K562 (cell line): ENCODE measurements at regions not wholly inside any gene's neighbourhood (a gene's known extent, or its start where the extent isn't known, plus 50 kb on each side); places are given as distances from the start of the nearest gene placed in this dataset.

ENCODE experiments used
- ATAC-seq: fragments of 200-7000 bp; cut with Tn5 transposase; 3 replicates; pipeline ENCODE4 v1.9.1; 2020; ENCODE audit warnings: moderate library complexity
- BruUV-seq: library from RNA; stranded (reverse); fragments of 400-500 nt; replicated peaks from 2 replicates; lab custom pipeline; 2021; lab: Mats Ljungman, UMichigan
- CTCF ChIA-PET: fragments of 300-600 bp; formaldehyde crosslinking; extraction: SDS; loops from one replicate; lab custom pipeline; 2021; ENCODE audit warnings: low intra/inter-chr PET ratio; lab: Yijun Ruan, JAX
- POLR2A ChIA-PET: fragments of 300-600, 350-650 bp; sonication (Branson Sonifier 250); formaldehyde crosslinking; extraction: SDS; loops from one replicate; lab custom pipeline; 2021; ENCODE audit warnings: antibody characterized with exemption, inconsistent platforms; lab: Yijun Ruan, JAX
- DNase-seq, 4 experiments: peaks; one replicate each; pipeline versions ENCODE4 v3.0.0 to v3.0.0-alpha.2; 2011 to 2018; ENCODE audit warnings: low spot score in 3 of 4, mixed read lengths in 3 of 4; ENCODE audit errors: extremely low read depth in 1 of 4
- FAIRE-seq: peaks from 2 replicates; lab custom pipeline; 2011; peaks lifted over from hg19 to GRCh38; lab: Jason Lieb, UNC
- H2AFZ ChIP-seq: 2 replicates; pipeline ENCODE4 v1.6.0; 2011; ENCODE audit warnings: low read depth, low read length, control low read depth, inconsistent platforms
- H3K27ac ChIP-seq: fragments of 200-600 bp; 3 replicates; pipeline ENCODE4 v1.8.0; 2011; ENCODE audit warnings: low read depth, mild to moderate bottlenecking, control low read depth, inconsistent platforms, low read length, moderate library complexity, mixed read lengths; ENCODE audit errors: extremely low read depth
- H3K27me3 ChIP-seq, 2 experiments: fragments of 300-600 bp in 1 of 2; 2 replicates in 1 of 2; 3 replicates in 1 of 2; pipeline versions ENCODE4 v1.6.0 to v1.8.0; 2011; ENCODE audit warnings: inconsistent platforms in 2 of 2, low read length in 2 of 2, mild to moderate bottlenecking in 1 of 2, mixed read lengths in 1 of 2, moderate library complexity in 1 of 2; ENCODE audit not compliant: control insufficient read depth in 2 of 2, insufficient read depth in 2 of 2
- H3K36me3 ChIP-seq: fragments of 300-600 bp; 3 replicates; pipeline ENCODE4 v1.8.0; 2011; ENCODE audit warnings: mild to moderate bottlenecking, low read length, inconsistent platforms; ENCODE audit not compliant: control insufficient read depth, insufficient read depth
- H3K4me1 ChIP-seq, 2 experiments: fragments of 200-600 bp in 1 of 2; replicated peaks in 1 of 2; 2 replicates in 1 of 2; 3 replicates in 1 of 2; pipeline versions ENCODE4 v1.5.1 to v1.8.0; 2011; ENCODE audit warnings: inconsistent platforms in 2 of 2, low read length in 2 of 2, mild to moderate bottlenecking in 1 of 2, mixed read lengths in 1 of 2, moderate library complexity in 1 of 2; ENCODE audit not compliant: control insufficient read depth in 2 of 2, insufficient read depth in 2 of 2
- H3K4me2 ChIP-seq: 2 replicates; pipeline ENCODE4 v1.6.1; 2011; ENCODE audit warnings: low read length, control low read depth, inconsistent platforms, mixed read lengths; ENCODE audit not compliant: insufficient read depth
- H3K4me3 ChIP-seq: fragments of 200-600 bp; sonication (generic), shearing (Covaris generic); 2 replicates; pipeline ENCODE4 v1.5.1; 2016; ENCODE audit warnings: control low read depth, inconsistent platforms
- H3K79me2 ChIP-seq: fragments of 200-600 bp; 3 replicates; pipeline ENCODE4 v1.8.0; 2011; ENCODE audit warnings: low read length, inconsistent platforms; ENCODE audit not compliant: control insufficient read depth, insufficient read depth
- H3K9ac ChIP-seq, 2 experiments: 2 replicates each; pipeline versions ENCODE4 v1.6.0 to v1.6.1; 2011; ENCODE audit warnings: low read depth in 2 of 2, low read length in 2 of 2, control low read depth in 1 of 2, inconsistent platforms in 1 of 2, mild to moderate bottlenecking in 1 of 2, mixed read lengths in 1 of 2; ENCODE audit not compliant: insufficient read depth in 1 of 2
- H3K9me1 ChIP-seq: one replicate; pipeline ENCODE4 v1.6.0; 2011; ENCODE audit warnings: inconsistent platforms, mild to moderate bottlenecking, low read length, moderate library complexity; ENCODE audit not compliant: control insufficient read depth, insufficient read depth
- H3K9me3 ChIP-seq: replicated peaks from 2 replicates; pipeline ENCODE4 v1.5.1; 2011; ENCODE audit warnings: low read depth, low read length, inconsistent platforms; ENCODE audit not compliant: control insufficient read depth, insufficient read depth
- H4K20me1 ChIP-seq: replicated peaks from 2 replicates; pipeline ENCODE4 v1.6.1; 2011; ENCODE audit warnings: low read length, inconsistent platforms, mixed read lengths; ENCODE audit not compliant: control insufficient read depth, insufficient read depth
- CBX2 ChIP-seq: fragments of 200-600 bp; sonication (generic); IDR thresholded peaks from one replicate; pipeline ENCODE4 v1.6.1; 2012; ENCODE audit warnings: mild to moderate bottlenecking, low read length, inconsistent platforms; ENCODE audit not compliant: insufficient read depth, poor library complexity, severe bottlenecking
- CBX5 ChIP-seq: IDR thresholded peaks from 2 replicates; pipeline ENCODE4 v1.6.1; 2014; ENCODE audit warnings: low read depth, borderline replicate concordance
- ERF ChIP-seq: fragments of 450-650 bp; formaldehyde crosslinking; IDR thresholded peaks from 2 replicates; pipeline ENCODE4 v1.4.0; 2020; ENCODE audit warnings: mild to moderate bottlenecking, mixed read lengths
- MCM5 ChIP-seq: fragments of 450-650 bp; IDR thresholded peaks from 2 replicates; pipeline ENCODE4 v1.6.1; 2016; ENCODE audit warnings: low read depth
- MEIS2 ChIP-seq: fragments of 450-650 bp; IDR thresholded peaks from 2 replicates; pipeline ENCODE4 v1.6.1; 2014; ENCODE audit warnings: mild to moderate bottlenecking; ENCODE audit not compliant: partially characterized antibody
- SMARCA4 ChIP-seq: fragments of 450-650 bp; IDR thresholded peaks from 2 replicates; pipeline ENCODE4 v1.6.1; 2016
- SRSF3 ChIP-seq: fragments of 200-400 bp; formaldehyde crosslinking; IDR thresholded peaks from 2 replicates; pipeline ENCODE4 v1.6.1; 2016; ENCODE audit warnings: mild to moderate bottlenecking, low read length, moderate library complexity; ENCODE audit not compliant: insufficient read depth
- TEAD1 ChIP-seq, 2 experiments: fragments of 450-650 bp in 1 of 2; sonication (generic) in 1 of 2; formaldehyde crosslinking; IDR thresholded peaks; 2 replicates each; pipeline versions ENCODE4 v1.4.0 to v1.8.0; 2020 to 2022; ENCODE audit warnings: mild to moderate bottlenecking in 2 of 2, missing genetic modification reagents in 1 of 2
- WGBS: fragments of 100-300 bp; shearing (Covaris generic); methylation state at CpG from one replicate; pipeline ENCODE4 v1.1.6; 2016; ENCODE audit warnings: low coverage, mixed read lengths; ENCODE audit not compliant: insufficient coverage; ENCODE audit errors: missing lambda C conversion rate; 5-methylcytosine and 5-hydroxymethylcytosine counted together
- in situ Hi-C: fragments of 300-500 bp; cut with MboI; formaldehyde crosslinking; loops from 4 replicates; pipeline ENCODE4 v1.15.0; 2018; ENCODE audit warnings: inconsistent platforms, mixed read lengths
- intact Hi-C: fragments of 100-400 bp; cut with micrococcal nuclease; formaldehyde crosslinking; loops from 2 replicates; pipeline ENCODE4 v1.14.2; 2022
- TF ChIP-seq, protein P1 (sequence below), 3 experiments: IDR thresholded peaks in 2 of 3; conservative IDR thresholded peaks in 1 of 3; 2 replicates each; pipeline ENCODE4 v1.5.1; 2011 to 2012; ENCODE audit warnings: low read length in 3 of 3, mild to moderate bottlenecking in 3 of 3, control low read depth in 2 of 3, improper control_type of control experiment in 1 of 3, inconsistent platforms in 1 of 3, low read depth in 1 of 3, mixed read lengths in 1 of 3, moderate library complexity in 1 of 3; ENCODE audit not compliant: insufficient read depth in 2 of 3
- TF ChIP-seq, protein P2 (sequence below): fragments of 450-650 bp; IDR thresholded peaks from 2 replicates; pipeline ENCODE4 v1.6.1; 2016; ENCODE audit warnings: low read depth

DNA sequence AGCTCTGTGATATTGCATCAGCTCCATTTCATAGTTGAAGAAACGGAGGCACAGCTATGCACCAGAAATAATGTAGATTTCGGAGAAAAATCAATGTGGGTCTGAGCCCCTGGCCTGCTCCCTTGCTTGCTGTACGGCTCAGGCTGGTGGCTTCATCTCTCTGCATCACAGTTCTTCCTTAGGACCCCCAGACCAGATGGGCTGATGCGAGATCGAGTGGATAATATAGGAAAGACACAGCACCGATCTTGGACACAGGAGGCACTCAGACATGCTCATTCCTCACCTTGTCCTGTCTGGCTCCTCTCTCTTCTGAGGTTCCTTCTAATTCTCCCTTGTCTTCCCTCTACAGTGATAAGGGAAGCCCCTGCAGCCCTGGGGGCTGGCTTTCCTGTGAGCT, 365.9 kb upstream of the ZMIZ1 start:
- Histone ChIP-seq H3K9me1 (no peaks in the 10 kb centered on the region), H3K27ac (no peak overlapping the region), H2AFZ (no peak overlapping the region), H3K79me2 (no peaks in the 10 kb centered on the region), H3K9me3 (no peaks in the 10 kb centered on the region), H3K4me2 (no peak overlapping the region), H3K9ac (no peak overlapping the region), H3K4me3 (no peak overlapping the region), H3K4me1 (no peaks in the 10 kb centered on the region), H4K20me1 (0 out of 2 replicates have a peak, but pooled peaks cover 3% of the 10 kb centered on the region), H3K36me3 (no peaks in the 10 kb centered on the region), H3K27me3 (peaks cover 18 to 42% of the 10 kb centered on the region in 2 experiments)
- intact Hi-C loops = no loop called here
- POLR2A ChIA-PET = interaction anchor here (0.7 to 1.3 kb wide), 4 partner anchors 9 to 738 kb away, joined by 3 to 6 read pairs (median 3); no protein-coding TSS in a partner anchor
- in situ Hi-C loops = no loop called here
- ATAC-seq = no peak
- FAIRE-seq = no peak
- 0% methylated on average over 6 of the region's 6 CpGs for WGBS
- CTCF ChIA-PET = no interaction called here
- BruUV-seq = no TSS peak
- no peak for DNase-seq
- TF ChIP-seq, protein P1, sequence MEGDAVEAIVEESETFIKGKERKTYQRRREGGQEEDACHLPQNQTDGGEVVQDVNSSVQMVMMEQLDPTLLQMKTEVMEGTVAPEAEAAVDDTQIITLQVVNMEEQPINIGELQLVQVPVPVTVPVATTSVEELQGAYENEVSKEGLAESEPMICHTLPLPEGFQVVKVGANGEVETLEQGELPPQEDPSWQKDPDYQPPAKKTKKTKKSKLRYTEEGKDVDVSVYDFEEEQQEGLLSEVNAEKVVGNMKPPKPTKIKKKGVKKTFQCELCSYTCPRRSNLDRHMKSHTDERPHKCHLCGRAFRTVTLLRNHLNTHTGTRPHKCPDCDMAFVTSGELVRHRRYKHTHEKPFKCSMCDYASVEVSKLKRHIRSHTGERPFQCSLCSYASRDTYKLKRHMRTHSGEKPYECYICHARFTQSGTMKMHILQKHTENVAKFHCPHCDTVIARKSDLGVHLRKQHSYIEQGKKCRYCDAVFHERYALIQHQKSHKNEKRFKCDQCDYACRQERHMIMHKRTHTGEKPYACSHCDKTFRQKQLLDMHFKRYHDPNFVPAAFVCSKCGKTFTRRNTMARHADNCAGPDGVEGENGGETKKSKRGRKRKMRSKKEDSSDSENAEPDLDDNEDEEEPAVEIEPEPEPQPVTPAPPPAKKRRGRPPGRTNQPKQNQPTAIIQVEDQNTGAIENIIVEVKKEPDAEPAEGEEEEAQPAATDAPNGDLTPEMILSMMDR (IDR thresholded peaks at IDR 0.05 in 2 of 3, conservative IDR thresholded peaks at IDR 0.05 in 1 of 3; ENCODE audit: insufficient read depth in 2 of 3, low read depth in 1 of 3, low read length in 3 of 3) = no peak
- TF ChIP-seq ERF (CRISPR knock-in tag) (no peak), MCM5 (no peak), SMARCA4 (no peak), CBX5 (no peak), TEAD1 (CRISPR knock-in tag; IDR thresholded peaks at IDR 0.05) (no peak), CBX2 (no peak), SRSF3 (no peak), MEIS2 (no peak)
- TF ChIP-seq, protein P2, sequence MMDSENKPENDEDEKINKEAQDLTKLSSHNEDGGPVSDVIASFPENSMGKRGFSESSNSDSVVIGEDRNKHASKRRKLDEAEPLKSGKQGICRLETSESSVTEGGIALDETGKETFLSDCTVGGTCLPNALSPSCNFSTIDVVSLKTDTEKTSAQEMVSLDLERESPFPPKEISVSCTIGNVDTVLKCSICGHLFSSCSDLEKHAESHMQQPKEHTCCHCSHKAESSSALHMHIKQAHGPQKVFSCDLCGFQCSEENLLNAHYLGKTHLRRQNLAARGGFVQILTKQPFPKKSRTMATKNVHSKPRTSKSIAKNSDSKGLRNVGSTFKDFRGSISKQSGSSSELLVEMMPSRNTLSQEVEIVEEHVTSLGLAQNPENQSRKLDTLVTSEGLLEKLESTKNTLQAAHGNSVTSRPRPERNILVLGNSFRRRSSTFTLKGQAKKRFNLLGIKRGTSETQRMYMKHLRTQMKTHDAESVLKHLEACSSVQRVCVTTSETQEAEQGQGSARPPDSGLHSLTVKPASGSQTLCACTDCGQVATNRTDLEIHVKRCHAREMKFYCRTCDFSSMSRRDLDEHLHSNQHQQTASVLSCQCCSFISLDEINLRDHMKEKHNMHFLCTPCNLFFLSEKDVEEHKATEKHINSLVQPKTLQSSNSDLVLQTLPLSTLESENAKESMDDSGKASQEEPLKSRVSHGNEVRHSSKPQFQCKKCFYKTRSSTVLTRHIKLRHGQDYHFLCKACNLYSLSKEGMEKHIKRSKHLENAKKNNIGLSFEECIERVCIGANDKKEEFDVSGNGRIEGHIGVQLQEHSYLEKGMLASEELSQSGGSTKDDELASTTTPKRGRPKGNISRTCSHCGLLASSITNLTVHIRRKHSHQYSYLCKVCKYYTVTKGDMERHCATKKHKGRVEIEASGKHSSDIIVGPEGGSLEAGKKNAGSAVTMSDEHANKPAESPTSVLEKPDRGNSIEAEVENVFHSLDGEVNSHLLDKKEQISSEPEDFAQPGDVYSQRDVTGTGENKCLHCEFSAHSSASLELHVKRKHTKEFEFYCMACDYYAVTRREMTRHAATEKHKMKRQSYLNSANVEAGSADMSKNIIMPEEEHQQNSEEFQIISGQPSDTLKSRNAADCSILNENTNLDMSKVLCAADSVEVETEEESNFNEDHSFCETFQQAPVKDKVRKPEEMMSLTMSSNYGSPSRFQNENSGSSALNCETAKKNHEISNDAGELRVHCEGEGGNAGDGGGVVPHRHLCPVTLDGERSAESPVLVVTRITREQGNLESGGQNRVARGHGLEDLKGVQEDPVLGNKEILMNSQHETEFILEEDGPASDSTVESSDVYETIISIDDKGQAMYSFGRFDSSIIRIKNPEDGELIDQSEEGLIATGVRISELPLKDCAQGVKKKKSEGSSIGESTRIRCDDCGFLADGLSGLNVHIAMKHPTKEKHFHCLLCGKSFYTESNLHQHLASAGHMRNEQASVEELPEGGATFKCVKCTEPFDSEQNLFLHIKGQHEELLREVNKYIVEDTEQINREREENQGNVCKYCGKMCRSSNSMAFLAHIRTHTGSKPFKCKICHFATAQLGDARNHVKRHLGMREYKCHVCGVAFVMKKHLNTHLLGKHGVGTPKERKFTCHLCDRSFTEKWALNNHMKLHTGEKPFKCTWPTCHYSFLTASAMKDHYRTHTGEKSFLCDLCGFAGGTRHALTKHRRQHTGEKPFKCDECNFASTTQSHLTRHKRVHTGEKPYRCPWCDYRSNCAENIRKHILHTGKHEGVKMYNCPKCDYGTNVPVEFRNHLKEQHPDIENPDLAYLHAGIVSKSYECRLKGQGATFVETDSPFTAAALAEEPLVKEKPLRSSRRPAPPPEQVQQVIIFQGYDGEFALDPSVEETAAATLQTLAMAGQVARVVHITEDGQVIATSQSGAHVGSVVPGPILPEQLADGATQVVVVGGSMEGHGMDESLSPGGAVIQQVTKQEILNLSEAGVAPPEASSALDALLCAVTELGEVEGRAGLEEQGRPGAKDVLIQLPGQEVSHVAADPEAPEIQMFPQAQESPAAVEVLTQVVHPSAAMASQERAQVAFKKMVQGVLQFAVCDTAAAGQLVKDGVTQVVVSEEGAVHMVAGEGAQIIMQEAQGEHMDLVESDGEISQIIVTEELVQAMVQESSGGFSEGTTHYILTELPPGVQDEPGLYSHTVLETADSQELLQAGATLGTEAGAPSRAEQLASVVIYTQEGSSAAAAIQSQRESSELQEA = no peak
